AG04450 (cell line): ENCODE measurements at regions not wholly inside any gene's neighbourhood (a gene's known extent, or its start where the extent isn't known, plus 50 kb on each side); places are given as distances from the start of the nearest gene placed in this dataset.

Experiments used
- CTCF ChIA-PET: fragments of 300-600, 350-600 bp; formaldehyde crosslinking; extraction: SDS; loops from one replicate; lab custom pipeline; 2022; ENCODE audit warnings: antibody characterized with exemption, inconsistent platforms; lab: Charles Lee
- POLR2A ChIA-PET: fragments of 350-600 bp; formaldehyde crosslinking; extraction: SDS; loops from one replicate; lab custom pipeline; 2021; ENCODE audit warnings: antibody characterized with exemption, inconsistent platforms; lab: Yijun Ruan, JAX
- DNase-seq: peaks from one replicate; pipeline ENCODE4 v3.0.0-alpha.2; 2011; ENCODE audit warnings: low read depth, low spot score
- H3K27ac ChIP-seq: one replicate; pipeline ENCODE4 v1.5.1; 2012; ENCODE audit warnings: low read depth, low read length, control low read depth
- H3K27me3 ChIP-seq: one replicate; pipeline ENCODE4 v1.6.0; 2012; ENCODE audit warnings: low read length; ENCODE audit not compliant: control insufficient read depth, insufficient read depth
- H3K4me3 ChIP-seq: 2 replicates; pipeline ENCODE4 v1.5.1; 2011; ENCODE audit warnings: mild to moderate bottlenecking, low read depth, low read length, control low read depth
- H3K9me3 ChIP-seq: 2 replicates; pipeline ENCODE4 v1.5.1; 2012; ENCODE audit warnings: low read length; ENCODE audit not compliant: control insufficient read depth, insufficient read depth
- CTCF ChIP-seq: IDR thresholded peaks from 2 replicates; pipeline ENCODE4 v1.5.1; 2011; ENCODE audit warnings: low read depth, low read length, control low read depth, inconsistent platforms

GRCh38 chr6:84403545-84403944 lies 176.1 kb upstream of the CEP162 start:
- ChIA-PET POLR2A (no interaction called here), CTCF (interaction anchor here (1.3 kb wide), 1 partner anchor 19 kb away, joined by 3 read pairs; no protein-coding TSS in a partner anchor)

GRCh38 chr6:84399003-84399402 lies 171.6 kb upstream of the CEP162 start:
- CTCF ChIA-PET, result no interaction called here
- POLR2A ChIA-PET, result no interaction called here

More at GRCh38 chr6:84403545-84403944, 176.1 kb upstream of the CEP162 start:
- H3K4me3 ChIP-seq, result no peak overlapping the region
- TF ChIP-seq CTCF, result no peak
- H3K27me3 ChIP-seq, result no peaks in the 10 kb centered on the region
- no peak overlapping the region for H3K27ac ChIP-seq
- no peak for DNase-seq
- no peaks in the 10 kb centered on the region for H3K9me3 ChIP-seq

GRCh38 chr6:84392261-84392660 lies 164.8 kb upstream of the CEP162 start:
- DNase-seq, result no peak
- CTCF ChIA-PET, result no interaction called here
- Histone ChIP-seq H3K27ac (no peak overlapping the region), H3K27me3 (no peaks in the 10 kb centered on the region), H3K4me3 (no peak overlapping the region), H3K9me3 (no peaks in the 10 kb centered on the region)
- no peak for TF ChIP-seq CTCF
- POLR2A ChIA-PET, result no interaction called here

More at GRCh38 chr6:84399003-84399402, 171.6 kb upstream of the CEP162 start:
- TF ChIP-seq CTCF, result no peak
- H3K27me3 ChIP-seq, result no peaks in the 10 kb centered on the region
- H3K27ac ChIP-seq, result no peak overlapping the region
- H3K9me3 ChIP-seq, result no peaks in the 10 kb centered on the region
- no peak for DNase-seq
- no peak overlapping the region for H3K4me3 ChIP-seq

DNA sequence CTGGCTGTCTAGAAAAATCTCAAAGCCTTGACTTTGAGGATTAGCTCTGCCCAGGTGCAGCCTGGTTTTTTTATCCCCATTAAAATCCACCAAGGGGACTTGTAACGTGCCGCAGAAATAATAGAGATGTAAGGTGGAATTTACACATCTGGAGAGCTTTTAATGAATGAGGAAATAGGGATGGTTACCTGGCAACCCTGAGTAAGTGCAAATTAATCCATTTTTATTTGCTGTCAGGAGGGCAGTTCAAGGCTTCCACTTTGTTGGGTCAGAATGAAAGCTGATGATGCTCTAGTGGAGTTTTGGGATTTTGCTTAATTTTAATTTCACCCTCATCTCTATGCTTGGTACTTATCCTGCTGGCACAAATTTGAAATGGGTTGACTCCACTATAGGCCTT lies 163.4 kb upstream of the CEP162 start:
- TF ChIP-seq CTCF, result no peak
- ChIA-PET POLR2A (no interaction called here), CTCF (no interaction called here)
- H3K27me3 ChIP-seq, result no peaks in the 10 kb centered on the region
- no peaks in the 10 kb centered on the region for H3K9me3 ChIP-seq
- no peak for DNase-seq
- H3K4me3 ChIP-seq, result no peak overlapping the region
- no peak overlapping the region for H3K27ac ChIP-seq

- CTCF ChIA-PET, result no interaction called here
- POLR2A ChIA-PET, result no interaction called here
- TF ChIP-seq CTCF, result no peak
Measured at GRCh38 chr6:84390334-84390733, 162.9 kb upstream of the CEP162 start.

More at GRCh38 chr6:84390334-84390733, 162.9 kb upstream of the CEP162 start:
- DNase-seq, result no peak
- Histone ChIP-seq H3K4me3 (no peak overlapping the region), H3K9me3 (no peaks in the 10 kb centered on the region), H3K27ac (no peak overlapping the region), H3K27me3 (no peaks in the 10 kb centered on the region)
